ENCODE measurements at regions not wholly inside any gene's neighbourhood (a gene's known extent, or its start where the extent isn't known, plus 50 kb on each side); places are given as distances from the start of the nearest gene placed in this dataset.

GRCh38 chr21:35119501-35120047 is 70.5 kb upstream of the RUNX1 start:
- TF ChIP-seq EZH2 (IDR thresholded peaks at IDR 0.05; ENCODE audit: insufficient read depth, poor library complexity, severe bottlenecking) (no peak), EZH2phosphoT487 (IDR thresholded peaks at IDR 0.05; ENCODE audit: insufficient read depth, low read depth) (no peak)
